HCT116 (cell line): ENCODE measurements at regions not wholly inside any gene's neighbourhood (a gene's known extent, or its start where the extent isn't known, plus 50 kb on each side); places are given as distances from the start of the nearest gene placed in this dataset.

Source experiments
- ATAC-seq: fragments of 200-7000 bp; cut with Tn5 transposase; 2 replicates; pipeline ENCODE4 v1.9.1; 2020; ENCODE audit warnings: mild to moderate bottlenecking, moderate library complexity
- BruUV-seq: library from RNA; stranded (reverse); fragments of 400-500 nt; replicated peaks from 2 replicates; lab custom pipeline; 2021; lab: Mats Ljungman, UMichigan
- CTCF ChIA-PET: fragments of 300-600 bp; sonication (Branson Sonifier 250); formaldehyde crosslinking; loops from one replicate; lab custom pipeline; 2021; ENCODE audit warnings: antibody characterized with exemption; lab: Charles Lee
- POLR2A ChIA-PET: fragments of 300-600, 350-600 bp; sonication (Branson Sonifier 250); formaldehyde crosslinking; loops from one replicate; lab custom pipeline; 2021; ENCODE audit warnings: antibody characterized with exemption; lab: Charles Lee
- RAD21 ChIA-PET, 2 experiments: fragments of 300-600 bp; sonication (Branson Sonifier 250); formaldehyde crosslinking; loops; one replicate each; lab custom pipeline; 2023; ENCODE audit warnings: low total read pairs in 2 of 2; ENCODE audit not compliant: uncharacterized antibody in 2 of 2, unreplicated experiment in 2 of 2, low non-redundant PET in 1 of 2; lab: Charles Lee
- DNase-seq: peaks from one replicate; pipeline ENCODE4 v3.0.0-alpha.2; 2010; ENCODE audit warnings: low read depth, low spot score
- H2AFZ ChIP-seq: fragments of 200-600 bp; shearing (Covaris generic), sonication (generic); 2 replicates; pipeline ENCODE4 v1.6.1; 2017; ENCODE audit warnings: low read depth, mixed run types, mixed read lengths, antibody characterized with exemption, low read length; ENCODE audit not compliant: poor library complexity, severe bottlenecking
- H3K27ac ChIP-seq: 2 replicates; pipeline ENCODE4 v1.5.1; 2012; ENCODE audit warnings: low read depth, low read length
- H3K27me3 ChIP-seq: fragments of 200-600 bp; sonication (generic); 2 replicates; pipeline ENCODE4 v1.6.1; 2016; ENCODE audit warnings: mixed run types, low read length, mixed read lengths; ENCODE audit not compliant: insufficient read depth
- H3K36me3 ChIP-seq, 2 experiments: fragments of 200-500 bp in 1 of 2; fragments of 200-600 bp in 1 of 2; sonication (Bioruptor generic) in 1 of 2; sonication (generic) in 1 of 2; 2 replicates each; pipeline versions ENCODE4 v1.5.1 to v1.6.1; 2014 to 2016; ENCODE audit warnings: low read length in 2 of 2, inconsistent platforms in 1 of 2, mixed read lengths in 1 of 2, mixed run types in 1 of 2; ENCODE audit not compliant: insufficient read depth in 2 of 2, control insufficient read depth in 1 of 2
- H3K4me1 ChIP-seq, 2 experiments: fragments of 200-600 bp in 1 of 2; sonication (generic) in 1 of 2; 2 replicates each; pipeline versions ENCODE4 v1.5.1 to v1.6.1; 2012 to 2017; ENCODE audit warnings: low read length in 2 of 2, inconsistent platforms in 1 of 2, mild to moderate bottlenecking in 1 of 2, mixed read lengths in 1 of 2, mixed run types in 1 of 2, moderate library complexity in 1 of 2; ENCODE audit not compliant: insufficient read depth in 2 of 2, control insufficient read depth in 1 of 2
- H3K4me2 ChIP-seq: fragments of 200-600 bp; sonication (generic); 2 replicates; pipeline ENCODE4 v1.6.1; 2017; ENCODE audit warnings: mixed run types, low read length, mixed read lengths
- H3K4me3 ChIP-seq, 2 experiments: fragments of 200-600 bp in 1 of 2; sonication (generic) in 1 of 2; replicated peaks in 1 of 2; 2 replicates each; pipeline ENCODE4 v1.5.1; 2011 to 2016; ENCODE audit warnings: low read length in 2 of 2, control low read depth in 1 of 2, low read depth in 1 of 2, mild to moderate bottlenecking in 1 of 2, mixed read lengths in 1 of 2, mixed run types in 1 of 2
- H3K79me2 ChIP-seq: fragments of 200-600 bp; sonication (generic); 2 replicates; pipeline ENCODE4 v1.6.1; 2017; ENCODE audit warnings: mild to moderate bottlenecking, mixed run types, low read length, moderate library complexity, mixed read lengths; ENCODE audit not compliant: insufficient read depth
- H3K9ac ChIP-seq: fragments of 200-600 bp; sonication (generic); 2 replicates; pipeline ENCODE4 v1.6.1; 2016; ENCODE audit warnings: low read length, mixed read lengths
- H3K9me2 ChIP-seq: fragments of 200-600 bp; sonication (generic), shearing (Covaris generic); 2 replicates; pipeline ENCODE4 v1.6.1; 2017; ENCODE audit warnings: mixed run types, mild to moderate bottlenecking, moderate library complexity; ENCODE audit not compliant: insufficient read depth
- H3K9me3 ChIP-seq, 2 experiments: fragments of 200-500 bp in 1 of 2; fragments of 200-600 bp in 1 of 2; sonication (Bioruptor generic) in 1 of 2; sonication (generic) in 1 of 2; 2 replicates each; pipeline ENCODE4 v1.6.1; 2014 to 2017; ENCODE audit warnings: low read length in 2 of 2, mixed read lengths in 2 of 2, inconsistent platforms in 1 of 2, low read depth in 1 of 2, mild to moderate bottlenecking in 1 of 2, mixed run types in 1 of 2, moderate library complexity in 1 of 2; ENCODE audit not compliant: control insufficient read depth in 1 of 2, insufficient read depth in 1 of 2
- H4K20me1 ChIP-seq: fragments of 200-600 bp; sonication (generic), shearing (Covaris generic); 2 replicates; pipeline ENCODE4 v1.6.1; 2017; ENCODE audit warnings: mixed run types, mild to moderate bottlenecking, moderate library complexity; ENCODE audit not compliant: insufficient read depth
- CBX3 ChIP-seq: IDR thresholded peaks from 2 replicates; pipeline ENCODE4 v1.6.1; 2012; ENCODE audit warnings: low read depth
- CEBPB ChIP-seq: IDR thresholded peaks from 2 replicates; pipeline ENCODE4 v1.6.1; 2012; ENCODE audit warnings: low read depth
- EGR1 ChIP-seq: IDR thresholded peaks from 2 replicates; pipeline ENCODE4 v1.6.1; 2012; ENCODE audit warnings: low read depth
- ELF1 ChIP-seq: IDR thresholded peaks from 2 replicates; pipeline ENCODE4 v1.6.1; 2012; ENCODE audit warnings: low read depth, borderline replicate concordance
- EZH2 ChIP-seq: fragments of 200-600 bp; sonication (generic); IDR thresholded peaks from 2 replicates; pipeline ENCODE4 v1.6.1; 2017; ENCODE audit warnings: antibody characterized with exemption, mixed run types
- EZH2phosphoT487 ChIP-seq: fragments of 200-600 bp; IDR thresholded peaks from 2 replicates; pipeline ENCODE4 v1.6.1; 2018; ENCODE audit warnings: antibody characterized with exemption, borderline replicate concordance
- RAD21 ChIP-seq: IDR thresholded peaks from 2 replicates; pipeline ENCODE4 v1.6.1; 2012; ENCODE audit warnings: low read depth, mild to moderate bottlenecking
- SP1 ChIP-seq: IDR thresholded peaks from 2 replicates; pipeline ENCODE4 v1.6.1; 2012; ENCODE audit warnings: low read depth
- SRF ChIP-seq: IDR thresholded peaks from 2 replicates; pipeline ENCODE4 v1.6.1; 2012; ENCODE audit warnings: low read depth
- YY1 ChIP-seq: IDR thresholded peaks from 2 replicates; pipeline ENCODE4 v1.6.1; 2011; ENCODE audit warnings: low read length, low read depth, moderate library complexity, mild to moderate bottlenecking; ENCODE audit not compliant: insufficient replicate concordance; ENCODE audit errors: extremely low read depth
- intact Hi-C: fragments of 100-400 bp; cut with micrococcal nuclease; formaldehyde crosslinking; loops from 2 replicates; pipeline ENCODE4 v1.10.0; 2022
- TF ChIP-seq, protein P1 (sequence below): IDR thresholded peaks from 2 replicates; pipeline ENCODE4 v1.6.1; 2012; ENCODE audit warnings: low read depth
- TF ChIP-seq, protein P2 (sequence below): IDR thresholded peaks from 2 replicates; pipeline ENCODE4 v1.6.1; 2012
- TF ChIP-seq, protein P3 (sequence below), 3 experiments: fragments of 200-600 bp in 1 of 3; sonication (generic) in 1 of 3; IDR thresholded peaks in 2 of 3; conservative IDR thresholded peaks in 1 of 3; 2 replicates each; pipeline ENCODE4 v1.5.1; 2012 to 2017; ENCODE audit warnings: low read depth in 2 of 3, low read length in 2 of 3, antibody characterized with exemption in 1 of 3, borderline replicate concordance in 1 of 3, control low read depth in 1 of 3, mild to moderate bottlenecking in 1 of 3, mixed read lengths in 1 of 3, mixed run types in 1 of 3, moderate library complexity in 1 of 3; ENCODE audit not compliant: insufficient read depth in 1 of 3

GRCh38 chr7:16004702-16005101, 318.2 kb upstream of the MEOX2 start:
- Histone ChIP-seq H3K79me2 (no peaks in the 10 kb centered on the region), H4K20me1 (no peaks in the 10 kb centered on the region), H3K9me2 (no peaks in the 10 kb centered on the region), H3K9ac (no peak overlapping the region), H3K27me3 (no peaks in the 10 kb centered on the region), H3K27ac (no peak overlapping the region), H3K9me3 (no peaks in the 10 kb centered on the region), H3K4me1 (no peaks in the 10 kb centered on the region), H3K4me2 (no peak overlapping the region), H3K36me3 (no peaks in the 10 kb centered on the region), H2AFZ (no peak overlapping the region), H3K4me3 (no peak overlapping the region)
- CTCF ChIA-PET, result no interaction called here
- intact Hi-C loops, result no loop called here
- POLR2A ChIA-PET, result no interaction called here
- no TSS peak for BruUV-seq
- DNase-seq (no peak), ATAC-seq (no peak)
- RAD21 ChIA-PET, result no interaction called here
- TF ChIP-seq, protein P1, sequence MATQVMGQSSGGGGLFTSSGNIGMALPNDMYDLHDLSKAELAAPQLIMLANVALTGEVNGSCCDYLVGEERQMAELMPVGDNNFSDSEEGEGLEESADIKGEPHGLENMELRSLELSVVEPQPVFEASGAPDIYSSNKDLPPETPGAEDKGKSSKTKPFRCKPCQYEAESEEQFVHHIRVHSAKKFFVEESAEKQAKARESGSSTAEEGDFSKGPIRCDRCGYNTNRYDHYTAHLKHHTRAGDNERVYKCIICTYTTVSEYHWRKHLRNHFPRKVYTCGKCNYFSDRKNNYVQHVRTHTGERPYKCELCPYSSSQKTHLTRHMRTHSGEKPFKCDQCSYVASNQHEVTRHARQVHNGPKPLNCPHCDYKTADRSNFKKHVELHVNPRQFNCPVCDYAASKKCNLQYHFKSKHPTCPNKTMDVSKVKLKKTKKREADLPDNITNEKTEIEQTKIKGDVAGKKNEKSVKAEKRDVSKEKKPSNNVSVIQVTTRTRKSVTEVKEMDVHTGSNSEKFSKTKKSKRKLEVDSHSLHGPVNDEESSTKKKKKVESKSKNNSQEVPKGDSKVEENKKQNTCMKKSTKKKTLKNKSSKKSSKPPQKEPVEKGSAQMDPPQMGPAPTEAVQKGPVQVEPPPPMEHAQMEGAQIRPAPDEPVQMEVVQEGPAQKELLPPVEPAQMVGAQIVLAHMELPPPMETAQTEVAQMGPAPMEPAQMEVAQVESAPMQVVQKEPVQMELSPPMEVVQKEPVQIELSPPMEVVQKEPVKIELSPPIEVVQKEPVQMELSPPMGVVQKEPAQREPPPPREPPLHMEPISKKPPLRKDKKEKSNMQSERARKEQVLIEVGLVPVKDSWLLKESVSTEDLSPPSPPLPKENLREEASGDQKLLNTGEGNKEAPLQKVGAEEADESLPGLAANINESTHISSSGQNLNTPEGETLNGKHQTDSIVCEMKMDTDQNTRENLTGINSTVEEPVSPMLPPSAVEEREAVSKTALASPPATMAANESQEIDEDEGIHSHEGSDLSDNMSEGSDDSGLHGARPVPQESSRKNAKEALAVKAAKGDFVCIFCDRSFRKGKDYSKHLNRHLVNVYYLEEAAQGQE, result no peak
- no peak for TF ChIP-seq ELF1
- TF ChIP-seq, protein P2, sequence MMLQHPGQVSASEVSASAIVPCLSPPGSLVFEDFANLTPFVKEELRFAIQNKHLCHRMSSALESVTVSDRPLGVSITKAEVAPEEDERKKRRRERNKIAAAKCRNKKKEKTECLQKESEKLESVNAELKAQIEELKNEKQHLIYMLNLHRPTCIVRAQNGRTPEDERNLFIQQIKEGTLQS, result no peak
- TF ChIP-seq CEBPB, result no peak
- TF ChIP-seq EGR1, result no peak
- TF ChIP-seq, protein P3, sequence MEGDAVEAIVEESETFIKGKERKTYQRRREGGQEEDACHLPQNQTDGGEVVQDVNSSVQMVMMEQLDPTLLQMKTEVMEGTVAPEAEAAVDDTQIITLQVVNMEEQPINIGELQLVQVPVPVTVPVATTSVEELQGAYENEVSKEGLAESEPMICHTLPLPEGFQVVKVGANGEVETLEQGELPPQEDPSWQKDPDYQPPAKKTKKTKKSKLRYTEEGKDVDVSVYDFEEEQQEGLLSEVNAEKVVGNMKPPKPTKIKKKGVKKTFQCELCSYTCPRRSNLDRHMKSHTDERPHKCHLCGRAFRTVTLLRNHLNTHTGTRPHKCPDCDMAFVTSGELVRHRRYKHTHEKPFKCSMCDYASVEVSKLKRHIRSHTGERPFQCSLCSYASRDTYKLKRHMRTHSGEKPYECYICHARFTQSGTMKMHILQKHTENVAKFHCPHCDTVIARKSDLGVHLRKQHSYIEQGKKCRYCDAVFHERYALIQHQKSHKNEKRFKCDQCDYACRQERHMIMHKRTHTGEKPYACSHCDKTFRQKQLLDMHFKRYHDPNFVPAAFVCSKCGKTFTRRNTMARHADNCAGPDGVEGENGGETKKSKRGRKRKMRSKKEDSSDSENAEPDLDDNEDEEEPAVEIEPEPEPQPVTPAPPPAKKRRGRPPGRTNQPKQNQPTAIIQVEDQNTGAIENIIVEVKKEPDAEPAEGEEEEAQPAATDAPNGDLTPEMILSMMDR (IDR thresholded peaks at IDR 0.05 in 2 of 3, conservative IDR thresholded peaks at IDR 0.05 in 1 of 3; ENCODE audit: borderline replicate concordance in 1 of 3, insufficient read depth in 1 of 3, low read depth in 2 of 3, low read length in 2 of 3), result no peak
- TF ChIP-seq SP1, result no peak
- no peak for TF ChIP-seq YY1
- TF ChIP-seq SRF, result no peak
- no peak for TF ChIP-seq EZH2phosphoT487
- TF ChIP-seq RAD21, result no peak
- TF ChIP-seq CBX3, result no peak
- no peak for TF ChIP-seq EZH2
